ENCODE measurements at regions not wholly inside any gene's neighbourhood (a gene's known extent, or its start where the extent isn't known, plus 50 kb on each side); places are given as distances from the start of the nearest gene placed in this dataset.

- TF ChIP-seq POLR2AphosphoS5 (IDR thresholded peaks at IDR 0.05) (no peak), CTCF (IDR thresholded peaks at IDR 0.05; ENCODE audit: poor library complexity, severe bottlenecking) (no peak), EZH2 (IDR thresholded peaks at IDR 0.05; ENCODE audit: borderline replicate concordance, insufficient read depth, low read length, poor library complexity, severe bottlenecking) (no peak), EP300 (conservative IDR thresholded peaks at IDR 0.05; ENCODE audit: poor library complexity, severe bottlenecking) (no peak), RAD21 (conservative IDR thresholded peaks at IDR 0.05) (no peak), TAF1 (IDR thresholded peaks at IDR 0.05; ENCODE audit: low read depth) (no peak)
Measured at GRCh38 chr3:110384601-110385000, 687.0 kb upstream of the NECTIN3 start.
